ENCODE measurements at regions not wholly inside any gene's neighbourhood (a gene's known extent, or its start where the extent isn't known, plus 50 kb on each side); places are given as distances from the start of the nearest gene placed in this dataset.

- no peak for DNase-seq (ENCODE audit: low spot score)
Observed at GRCh38 chr5:97600486-97600885, 417.4 kb upstream of the RIOK2 start.

- DNase-seq (ENCODE audit: low spot score) = no peak
Observed at GRCh38 chr5:97601651-97602050, 418.6 kb upstream of the RIOK2 start.

GRCh38 chr5:97606531-97606930 is 423.5 kb upstream of the RIOK2 start:
- DNase-seq (ENCODE audit: low spot score) = no peak

GRCh38 chr5:97608501-97608900 is 425.5 kb upstream of the RIOK2 start:
- no peak for DNase-seq (ENCODE audit: low spot score)

- no peak for DNase-seq (ENCODE audit: low spot score)
Observed at GRCh38 chr5:97618721-97619120, 435.7 kb upstream of the RIOK2 start.

GRCh38 chr5:97623441-97623840 is 440.4 kb upstream of the RIOK2 start:
- no peak for DNase-seq (ENCODE audit: low spot score)

- no peak for DNase-seq (ENCODE audit: low spot score)
Observed at GRCh38 chr5:97624886-97625285, 441.8 kb upstream of the RIOK2 start.

- no peak for DNase-seq (ENCODE audit: low spot score)
Observed at GRCh38 chr5:97627272-97627671, 444.2 kb upstream of the RIOK2 start.

GRCh38 chr5:97628031-97628430 is 445.0 kb upstream of the RIOK2 start:
- no peak for DNase-seq (ENCODE audit: low spot score)

- no peak for DNase-seq (ENCODE audit: low spot score)
Observed at GRCh38 chr5:97628807-97629206, 445.8 kb upstream of the RIOK2 start.

GRCh38 chr5:97629276-97629675 is 446.2 kb upstream of the RIOK2 start:
- DNase-seq (ENCODE audit: low spot score) = no peak

- DNase-seq (ENCODE audit: low spot score) = no peak
Observed at GRCh38 chr5:97635553-97635952, 452.5 kb upstream of the RIOK2 start.

- no peak for DNase-seq (ENCODE audit: low spot score)
Observed at GRCh38 chr5:97636766-97637165, 453.7 kb upstream of the RIOK2 start.

- no peak for DNase-seq (ENCODE audit: low spot score)
Observed at GRCh38 chr5:97641081-97641480, 458.0 kb upstream of the RIOK2 start.

- DNase-seq (ENCODE audit: low spot score) = no peak
Observed at GRCh38 chr5:97644206-97644605, 461.2 kb upstream of the RIOK2 start.

- no peak for DNase-seq (ENCODE audit: low spot score)
Observed at GRCh38 chr5:97644896-97645295, 461.8 kb upstream of the RIOK2 start.

- DNase-seq (ENCODE audit: low spot score) = no peak
Observed at GRCh38 chr5:97657239-97657638, 474.2 kb upstream of the RIOK2 start.

- DNase-seq (ENCODE audit: low spot score) = no peak
Observed at GRCh38 chr5:97658116-97658900, 475.3 kb upstream of the RIOK2 start.

- no peak for DNase-seq (ENCODE audit: low spot score)
Observed at GRCh38 chr5:97666783-97667182, 483.7 kb upstream of the RIOK2 start.

GRCh38 chr5:97670447-97670846 is 487.4 kb upstream of the RIOK2 start:
- DNase-seq (ENCODE audit: low spot score) = no peak

- no peak for DNase-seq (ENCODE audit: low spot score)
Observed at GRCh38 chr5:97676608-97677007, 493.6 kb upstream of the RIOK2 start.

- no peak for DNase-seq (ENCODE audit: low spot score)
Observed at GRCh38 chr5:97694091-97694490, 511.0 kb upstream of the RIOK2 start.

- no peak for DNase-seq (ENCODE audit: low spot score)
Observed at GRCh38 chr5:97714424-97714823, 531.4 kb upstream of the RIOK2 start.

- no peak for DNase-seq (ENCODE audit: low spot score)
Observed at GRCh38 chr5:97726106-97726505, 543.1 kb upstream of the RIOK2 start.

All from left forelimb (tissue), 1 donor.